Adrenal gland (tissue), 9 donors: ENCODE measurements at regions not wholly inside any gene's neighbourhood (a gene's known extent, or its start where the extent isn't known, plus 50 kb on each side); places are given as distances from the start of the nearest gene placed in this dataset.

Source experiments
- DNase-seq, 7 donors: peaks; one replicate each; pipeline ENCODE4 v3.0.0-alpha.2; 2019 to 2020
- H3K27ac ChIP-seq, 5 donors: fragments of 200-600 bp; sonication (generic) in 4 of 5; 1 replicate in 3 of 5; 2 replicates in 2 of 5; pipeline versions ENCODE4 v1.5.1 to v1.8.0; 2016 to 2020; ENCODE audit warnings: mild to moderate bottlenecking in 1 of 5
- H3K27me3 ChIP-seq: fragments of 200-600 bp; 2 replicates; pipeline ENCODE4 v1.8.0; 2021
- H3K36me3 ChIP-seq, 2 donors: fragments of 200-600 bp; replicated peaks in 1 of 2; 1 replicate in 1 of 2; 2 replicates in 1 of 2; pipeline versions ENCODE4 v1.5.1 to v1.8.0; 2018 to 2022
- H3K4me1 ChIP-seq, 2 donors: fragments of 200-600 bp; replicated peaks in 1 of 2; 1 replicate in 1 of 2; 2 replicates in 1 of 2; pipeline versions ENCODE4 v1.5.1 to v1.8.0; 2018 to 2021
- H3K4me3 ChIP-seq, 4 donors: fragments of 200-600 bp; sonication (generic) in 3 of 4; one replicate each; pipeline ENCODE4 v1.5.1; 2016 to 2018
- H3K9me3 ChIP-seq, 3 donors: fragments of 200-600 bp; sonication (generic) in 1 of 3; replicated peaks in 1 of 3; 1 replicate in 2 of 3; 2 replicates in 1 of 3; pipeline versions ENCODE4 v1.5.1 to v1.8.0; 2016 to 2021
- POLR2A ChIP-seq, 2 donors: fragments of 450-650 bp; IDR thresholded peaks; one replicate each; pipeline ENCODE4 v1.6.1; 2017; ENCODE audit warnings: antibody characterized with exemption in 2 of 2, mild to moderate bottlenecking in 2 of 2, moderate library complexity in 1 of 2
- WGBS, 4 donors: extraction: QIAGEN DNeasy Blood & Tissue Kit in 2 of 4; methylation state at CpG; one replicate each; pipeline versions ENCODE4 v1.1.5 to v1.1.7; 2013 to 2017; 5-methylcytosine and 5-hydroxymethylcytosine counted together
- intact Hi-C, 2 donors: fragments of 100-400 bp; cut with DNase I; formaldehyde crosslinking; loops; one replicate each; pipeline versions ENCODE4 v1.14.1 to v1.15.0; 2022 to 2023
- TF ChIP-seq, protein P1 (sequence below), 6 experiments: fragments of 450-650 bp in 4 of 6; fragments of 200-600 bp in 2 of 6; sonication (generic) in 1 of 6; IDR thresholded peaks; 1 replicate in 5 of 6; 2 replicates in 1 of 6; pipeline versions ENCODE4 v1.5.1 to v1.8.0; 2016 to 2021; ENCODE audit warnings: antibody characterized with exemption in 6 of 6, mild to moderate bottlenecking in 2 of 6, moderate library complexity in 1 of 6
- donor health status: healthy with polysubstance abuse.
- donor health status: Bipolar disorder and iron deficiency.
- donor health status: DM: yes; HTN: yes; CAD: no.
- donor health status: DM: no; HTN: no; CAD: no.
- donor health status: DM: no; HTN: no; CAD: no.

DNA sequence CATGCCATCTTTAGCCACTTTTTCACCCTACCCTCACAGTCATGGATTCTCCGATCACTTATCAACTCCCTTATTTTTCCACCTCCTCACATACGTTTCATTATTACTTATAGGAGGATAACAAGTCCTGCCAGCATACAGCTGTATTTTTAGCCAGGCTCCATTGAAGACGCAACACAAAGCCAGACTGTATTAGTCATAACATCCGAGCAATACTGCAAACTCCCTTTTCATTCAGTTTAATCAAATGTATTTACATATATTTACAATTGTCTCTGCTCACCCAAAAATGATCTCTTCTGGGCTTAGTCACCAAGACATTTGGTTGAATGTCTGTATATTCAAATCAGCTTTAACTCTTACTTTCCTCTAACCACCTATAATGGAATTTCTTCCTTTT, 126.4 kb upstream of the PRLR start:
- WGBS, 4 donors, result 72 to 80% (median 77%) methylated on average over 4 of the region's 4 CpGs
- Histone ChIP-seq H3K27ac (no peak overlapping the region), H3K27me3 (no peaks in the 10 kb centered on the region), H3K9me3 (no peaks in the 10 kb centered on the region), H3K36me3 (no peaks in the 10 kb centered on the region), H3K4me3 (no peak overlapping the region), H3K4me1 (no peaks in the 10 kb centered on the region)
- no peak for DNase-seq
- intact Hi-C loops, result no loop called here
- TF ChIP-seq, protein P1, sequence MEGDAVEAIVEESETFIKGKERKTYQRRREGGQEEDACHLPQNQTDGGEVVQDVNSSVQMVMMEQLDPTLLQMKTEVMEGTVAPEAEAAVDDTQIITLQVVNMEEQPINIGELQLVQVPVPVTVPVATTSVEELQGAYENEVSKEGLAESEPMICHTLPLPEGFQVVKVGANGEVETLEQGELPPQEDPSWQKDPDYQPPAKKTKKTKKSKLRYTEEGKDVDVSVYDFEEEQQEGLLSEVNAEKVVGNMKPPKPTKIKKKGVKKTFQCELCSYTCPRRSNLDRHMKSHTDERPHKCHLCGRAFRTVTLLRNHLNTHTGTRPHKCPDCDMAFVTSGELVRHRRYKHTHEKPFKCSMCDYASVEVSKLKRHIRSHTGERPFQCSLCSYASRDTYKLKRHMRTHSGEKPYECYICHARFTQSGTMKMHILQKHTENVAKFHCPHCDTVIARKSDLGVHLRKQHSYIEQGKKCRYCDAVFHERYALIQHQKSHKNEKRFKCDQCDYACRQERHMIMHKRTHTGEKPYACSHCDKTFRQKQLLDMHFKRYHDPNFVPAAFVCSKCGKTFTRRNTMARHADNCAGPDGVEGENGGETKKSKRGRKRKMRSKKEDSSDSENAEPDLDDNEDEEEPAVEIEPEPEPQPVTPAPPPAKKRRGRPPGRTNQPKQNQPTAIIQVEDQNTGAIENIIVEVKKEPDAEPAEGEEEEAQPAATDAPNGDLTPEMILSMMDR (IDR thresholded peaks at IDR 0.05), result no peak
- no peak for TF ChIP-seq POLR2A (IDR thresholded peaks at IDR 0.05)

DNA sequence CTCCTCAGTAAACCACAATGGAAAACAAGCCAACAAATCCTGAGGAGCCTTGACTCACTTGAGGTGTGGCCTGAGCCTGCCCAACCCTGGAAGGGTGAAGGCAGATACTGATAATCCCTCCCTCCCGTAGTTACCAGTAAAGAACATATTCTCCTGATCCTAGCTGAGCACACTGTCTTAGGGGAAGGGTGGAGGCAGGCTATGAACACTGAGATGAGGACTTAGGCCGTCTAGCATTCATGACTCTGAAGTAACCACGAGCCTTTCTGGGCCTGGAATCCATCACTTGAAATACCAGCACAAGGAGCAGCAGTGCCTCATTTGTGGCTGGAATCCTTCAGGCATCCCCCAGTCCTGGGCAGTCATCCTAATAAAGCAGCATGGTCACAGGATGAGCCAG, 124.5 kb upstream of the PRLR start:
- intact Hi-C loops, result no loop called here
- no peaks in the 10 kb centered on the region for H3K27me3 ChIP-seq
- H3K4me3 ChIP-seq, result no peak overlapping the region
- H3K36me3 ChIP-seq, result no peaks in the 10 kb centered on the region
- TF ChIP-seq POLR2A (IDR thresholded peaks at IDR 0.05), result no peak
- TF ChIP-seq, protein P1 (IDR thresholded peaks at IDR 0.05), result no peak
- no peak for DNase-seq
- 0 to 68% (median 58%) methylated on average over 1 to 3 of the region's 3 CpGs for WGBS, 4 donors
- no peak overlapping the region for H3K27ac ChIP-seq
- no peaks in the 10 kb centered on the region for H3K9me3 ChIP-seq
- no peaks in the 10 kb centered on the region for H3K4me1 ChIP-seq

GRCh38 chr5:35345222-35345621, 114.9 kb upstream of the PRLR start:
- Histone ChIP-seq H3K9me3 (no peaks in the 10 kb centered on the region), H3K36me3 (no peaks in the 10 kb centered on the region), H3K4me1 (no peaks in the 10 kb centered on the region), H3K27ac (no peak overlapping the region), H3K27me3 (no peaks in the 10 kb centered on the region), H3K4me3 (no peak overlapping the region)
- WGBS, 4 donors, result 65 to 89% (median 80%) methylated on average over 1 of the region's 1 CpG
- intact Hi-C loops, result no loop called here
- no peak for TF ChIP-seq POLR2A (IDR thresholded peaks at IDR 0.05)
- TF ChIP-seq, protein P1 (IDR thresholded peaks at IDR 0.05), result no peak
- no peak for DNase-seq

DNA sequence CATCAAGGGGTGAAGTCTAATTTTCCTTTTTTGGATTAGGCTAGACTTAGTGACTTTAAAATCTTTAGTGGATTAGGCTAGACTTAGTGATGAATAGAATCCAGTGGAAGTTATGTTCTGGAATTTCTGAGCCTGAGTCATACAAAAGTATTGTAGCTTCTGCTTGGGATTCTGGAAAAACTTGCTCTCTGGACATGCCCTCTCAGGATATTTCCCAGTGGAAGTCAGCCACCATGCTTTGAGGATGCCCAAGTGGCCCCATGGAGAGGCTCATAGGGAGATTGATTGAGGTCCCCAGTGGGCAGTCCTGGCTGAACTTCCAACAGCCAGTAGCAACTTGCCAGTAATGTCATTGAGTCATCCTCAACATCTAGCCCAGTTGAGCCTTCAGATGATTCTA, 112.4 kb upstream of the PRLR start:
- TF ChIP-seq, protein P1 (IDR thresholded peaks at IDR 0.05), result no peak
- no peak for TF ChIP-seq POLR2A (IDR thresholded peaks at IDR 0.05)
- no peaks in the 10 kb centered on the region for H3K36me3 ChIP-seq
- no peaks in the 10 kb centered on the region for H3K9me3 ChIP-seq
- no peak overlapping the region for H3K27ac ChIP-seq
- H3K4me1 ChIP-seq, result no peaks in the 10 kb centered on the region
- H3K27me3 ChIP-seq, result no peaks in the 10 kb centered on the region
- no peak overlapping the region for H3K4me3 ChIP-seq
- intact Hi-C loops, result no loop called here
- DNase-seq, result no peak
